H7 (cell line): ENCODE measurements at regions not wholly inside any gene's neighbourhood (a gene's known extent, or its start where the extent isn't known, plus 50 kb on each side); places are given as distances from the start of the nearest gene placed in this dataset.
"Not testable (repeated sequence)": the region's sequence is repeated elsewhere in the genome, so short reads cannot be mapped to it uniquely, and the experiment has no call there.

Experiments used
- DNase-seq: peaks from one replicate; pipeline ENCODE4 v3.0.0; 2012
- H3K27me3 ChIP-seq: 2 replicates; pipeline ENCODE4 v1.6.0; 2011; ENCODE audit warnings: mild to moderate bottlenecking, low read length; ENCODE audit not compliant: control insufficient read depth, insufficient read depth
- H3K36me3 ChIP-seq: replicated peaks from 2 replicates; pipeline ENCODE4 v1.5.1; 2011; ENCODE audit warnings: low read length; ENCODE audit not compliant: control insufficient read depth, insufficient read depth
- H3K4me3 ChIP-seq: 2 replicates; pipeline ENCODE4 v1.5.1; 2011; ENCODE audit warnings: low read depth, mild to moderate bottlenecking, control low read depth, low read length, moderate library complexity; ENCODE audit not compliant: insufficient read depth

GRCh38 chr1:208455821-208456220 lies 211.6 kb upstream of the PLXNA2 start:
- no peaks in the 10 kb centered on the region for H3K27me3 ChIP-seq
- H3K4me3 ChIP-seq = no peak overlapping the region
- no peaks in the 10 kb centered on the region for H3K36me3 ChIP-seq
- DNase-seq = no peak

GRCh38 chr1:208456487-208456886 lies 212.3 kb upstream of the PLXNA2 start:
- no peaks in the 10 kb centered on the region for H3K27me3 ChIP-seq
- no peak for DNase-seq
- H3K4me3 ChIP-seq = no peak overlapping the region
- no peaks in the 10 kb centered on the region for H3K36me3 ChIP-seq

GRCh38 chr1:208460823-208461222 lies 216.6 kb upstream of the PLXNA2 start:
- DNase-seq = no peak
- Histone ChIP-seq H3K27me3 (no peaks in the 10 kb centered on the region), H3K36me3 (no peaks in the 10 kb centered on the region), H3K4me3 (no peak overlapping the region)

GRCh38 chr1:208461680-208462079 lies 217.5 kb upstream of the PLXNA2 start:
- no peak overlapping the region for H3K4me3 ChIP-seq
- DNase-seq = peak; percentile 8
- H3K36me3 ChIP-seq = no peaks in the 10 kb centered on the region
- H3K27me3 ChIP-seq = no peaks in the 10 kb centered on the region

GRCh38 chr1:208462761-208463160 lies 218.6 kb upstream of the PLXNA2 start:
- Histone ChIP-seq H3K27me3 (no peaks in the 10 kb centered on the region), H3K4me3 (no peak overlapping the region), H3K36me3 (no peaks in the 10 kb centered on the region)
- DNase-seq = no peak

GRCh38 chr1:208465266-208465665 lies 221.1 kb upstream of the PLXNA2 start:
- DNase-seq = no peak

GRCh38 chr1:208465786-208466590 lies 221.8 kb upstream of the PLXNA2 start:
- H3K27me3 ChIP-seq = no peaks in the 10 kb centered on the region
- no peak overlapping the region for H3K4me3 ChIP-seq
- no peaks in the 10 kb centered on the region for H3K36me3 ChIP-seq
- DNase-seq = no peak

More at GRCh38 chr1:208465266-208465665, 221.1 kb upstream of the PLXNA2 start:
- no peak overlapping the region for H3K4me3 ChIP-seq
- H3K36me3 ChIP-seq = no peaks in the 10 kb centered on the region
- no peaks in the 10 kb centered on the region for H3K27me3 ChIP-seq

- DNase-seq = no peak
- no peaks in the 10 kb centered on the region for H3K36me3 ChIP-seq
- no peaks in the 10 kb centered on the region for H3K27me3 ChIP-seq
- H3K4me3 ChIP-seq = no peak overlapping the region
Observed at GRCh38 chr1:208467151-208467780, 223.1 kb upstream of the PLXNA2 start.

GRCh38 chr1:208475449-208475848 lies 231.3 kb upstream of the PLXNA2 start:
- Histone ChIP-seq H3K4me3 (no peak overlapping the region), H3K36me3 (no peaks in the 10 kb centered on the region), H3K27me3 (no peaks in the 10 kb centered on the region)
- no peak for DNase-seq

GRCh38 chr1:208475951-208476845 lies 232.0 kb upstream of the PLXNA2 start:
- no peaks in the 10 kb centered on the region for H3K36me3 ChIP-seq
- H3K4me3 ChIP-seq = no peak overlapping the region
- peak; percentile 55 for DNase-seq
- H3K27me3 ChIP-seq = no peaks in the 10 kb centered on the region

GRCh38 chr1:208476846-208477170 lies 232.6 kb upstream of the PLXNA2 start:
- no peak overlapping the region for H3K4me3 ChIP-seq
- no peaks in the 10 kb centered on the region for H3K36me3 ChIP-seq
- no peak for DNase-seq
- no peaks in the 10 kb centered on the region for H3K27me3 ChIP-seq

GRCh38 chr1:208479435-208479834 lies 235.3 kb upstream of the PLXNA2 start:
- Histone ChIP-seq H3K4me3 (no peak overlapping the region), H3K36me3 (no peaks in the 10 kb centered on the region), H3K27me3 (no peaks in the 10 kb centered on the region)
- DNase-seq = no peak

- no peak overlapping the region for H3K4me3 ChIP-seq
- no peak for DNase-seq
- no peaks in the 10 kb centered on the region for H3K27me3 ChIP-seq
- no peaks in the 10 kb centered on the region for H3K36me3 ChIP-seq
Observed at GRCh38 chr1:208485512-208485911, 241.3 kb upstream of the PLXNA2 start.

GRCh38 chr1:208486677-208487076 lies 242.5 kb upstream of the PLXNA2 start:
- H3K27me3 ChIP-seq = no peaks in the 10 kb centered on the region

GRCh38 chr1:208488432-208488831 lies 244.2 kb upstream of the PLXNA2 start:
- H3K4me3 ChIP-seq, H3K36me3 ChIP-seq, DNase-seq, H3K27me3 ChIP-seq: not testable (repeated sequence)

More at GRCh38 chr1:208486677-208487076, 242.5 kb upstream of the PLXNA2 start:
- Histone ChIP-seq H3K36me3 (no peaks in the 10 kb centered on the region), H3K4me3 (no peak overlapping the region)
- no peak for DNase-seq
